ENCODE measurements at regions not wholly inside any gene's neighbourhood (a gene's known extent, or its start where the extent isn't known, plus 50 kb on each side); places are given as distances from the start of the nearest gene placed in this dataset.

GRCh38 chr4:183797445-183798300 lies 107.4 kb upstream of the STOX2 start:
- peaks cover 64% of the 10 kb centered on the region for H3K27me3 Mint-ChIP-seq (ENCODE audit: insufficient read depth)
- DNase-seq, result peak; percentile 87
- Histone ChIP-seq H3K27me3 (ENCODE audit: control insufficient read depth, insufficient read depth, low read length, poor library complexity, severe bottlenecking) (peaks cover 64% of the 10 kb centered on the region), H3K4me3 (ENCODE audit: low read length) (peak overlapping the region; percentile 75), H3K36me3 (ENCODE audit: control insufficient read depth, insufficient read depth, low read length) (no peaks in the 10 kb centered on the region), H3K9me3 (ENCODE audit: control insufficient read depth, low read length) (peaks cover 13% of the 10 kb centered on the region), H3K27ac (ENCODE audit: low read depth, low read length) (no peak overlapping the region), H3K9ac (ENCODE audit: extremely low read depth, low read length, poor library complexity, severe bottlenecking) (no peak overlapping the region), H3K4me1 (ENCODE audit: control insufficient read depth, insufficient read depth, low read length) (no peaks in the 10 kb centered on the region)
- no peak overlapping the region for H3K27ac Mint-ChIP-seq
- H3K9me3 Mint-ChIP-seq, result peaks cover 29% of the 10 kb centered on the region
- peak; percentile 32 for TF ChIP-seq CTCF (conservative IDR thresholded peaks at IDR 0.05)
- peaks cover 26% of the 10 kb centered on the region for H3K4me1 Mint-ChIP-seq
- peaks cover 3% of the 10 kb centered on the region for H3K36me3 Mint-ChIP-seq (ENCODE audit: low read depth)
- H3K4me3 Mint-ChIP-seq, result peak overlapping the region; percentile 50
- WGBS, 2 experiments (ENCODE audit: insufficient coverage in 1 of 2, insufficient read length in 1 of 2), result 0 to 1% methylated on average over 47 to 105 of the region's 105 CpGs

- no peak overlapping the region for H3K27ac Mint-ChIP-seq
- Histone ChIP-seq H3K9me3 (ENCODE audit: control insufficient read depth, low read length) (peaks cover 9% of the 10 kb centered on the region), H3K4me1 (ENCODE audit: control insufficient read depth, insufficient read depth, low read length) (no peaks in the 10 kb centered on the region), H3K27ac (ENCODE audit: low read depth, low read length) (no peak overlapping the region), H3K36me3 (ENCODE audit: control insufficient read depth, insufficient read depth, low read length) (no peaks in the 10 kb centered on the region), H3K9ac (ENCODE audit: extremely low read depth, low read length, poor library complexity, severe bottlenecking) (no peak overlapping the region), H3K4me3 (ENCODE audit: low read length) (peak overlapping the region; percentile 73), H3K27me3 (ENCODE audit: control insufficient read depth, insufficient read depth, low read length, poor library complexity, severe bottlenecking) (peaks cover 64% of the 10 kb centered on the region)
- H3K27me3 Mint-ChIP-seq (ENCODE audit: insufficient read depth), result peaks cover 64% of the 10 kb centered on the region
- no peak for TF ChIP-seq CTCF (conservative IDR thresholded peaks at IDR 0.05)
- H3K36me3 Mint-ChIP-seq (ENCODE audit: low read depth), result peaks cover 3% of the 10 kb centered on the region
- peaks cover 26% of the 10 kb centered on the region for H3K4me1 Mint-ChIP-seq
- 1 to 2% methylated on average over 26 to 65 of the region's 65 CpGs for WGBS, 2 experiments (ENCODE audit: insufficient coverage in 1 of 2, insufficient read length in 1 of 2)
- DNase-seq, result peak; percentile 71
- peaks cover 20% of the 10 kb centered on the region for H3K9me3 Mint-ChIP-seq
- peak overlapping the region; percentile 62 for H3K4me3 Mint-ChIP-seq
Measured at GRCh38 chr4:183798301-183799253, 106.5 kb upstream of the STOX2 start.

- H3K4me1 Mint-ChIP-seq, result peaks cover 26% of the 10 kb centered on the region
- H3K36me3 Mint-ChIP-seq (ENCODE audit: low read depth), result no peaks in the 10 kb centered on the region
- peaks cover 49% of the 10 kb centered on the region for H3K27me3 ChIP-seq (ENCODE audit: control insufficient read depth, insufficient read depth, low read length, poor library complexity, severe bottlenecking)
- no peak overlapping the region for H3K4me3 Mint-ChIP-seq
- H3K27me3 Mint-ChIP-seq (ENCODE audit: insufficient read depth), result peaks cover 45% of the 10 kb centered on the region
- H3K4me3 ChIP-seq (ENCODE audit: low read length), result no peak overlapping the region
- H3K27ac ChIP-seq (ENCODE audit: low read depth, low read length), result no peak overlapping the region
- H3K27ac Mint-ChIP-seq, result no peak overlapping the region
- TF ChIP-seq CTCF (conservative IDR thresholded peaks at IDR 0.05), result no peak
- no peak overlapping the region for H3K9ac ChIP-seq (ENCODE audit: extremely low read depth, low read length, poor library complexity, severe bottlenecking)
- H3K4me1 ChIP-seq (ENCODE audit: control insufficient read depth, insufficient read depth, low read length), result no peaks in the 10 kb centered on the region
- H3K9me3 Mint-ChIP-seq, result no peaks in the 10 kb centered on the region
- H3K9me3 ChIP-seq (ENCODE audit: control insufficient read depth, low read length), result no peaks in the 10 kb centered on the region
- peak; percentile 83 for DNase-seq
- H3K36me3 ChIP-seq (ENCODE audit: control insufficient read depth, insufficient read depth, low read length), result no peaks in the 10 kb centered on the region
- WGBS, 2 experiments (ENCODE audit: insufficient coverage in 1 of 2, insufficient read length in 1 of 2), result 65 to 81% methylated on average over 6 to 8 of the region's 8 CpGs
Measured at GRCh38 chr4:183801457-183802165, 103.5 kb upstream of the STOX2 start.
